OCI-LY1 (cell line): ENCODE measurements at regions not wholly inside any gene's neighbourhood (a gene's known extent, or its start where the extent isn't known, plus 50 kb on each side); places are given as distances from the start of the nearest gene placed in this dataset.

Experiments used
- EZH2 ChIP-seq: fragments of 200-600 bp; sonication (generic), shearing (Covaris generic); IDR thresholded peaks from 2 replicates; pipeline ENCODE4 v1.8.0; 2017; ENCODE audit warnings: borderline replicate concordance, mixed run types, mild to moderate bottlenecking, antibody characterized with exemption, low read length, moderate library complexity, mixed read lengths
- TF ChIP-seq, protein P1 (sequence below): fragments of 200-600 bp; sonication (generic), shearing (Covaris generic); IDR thresholded peaks from 2 replicates; pipeline ENCODE4 v1.5.1; 2017; ENCODE audit warnings: mild to moderate bottlenecking, antibody characterized with exemption, low read length, moderate library complexity, mixed read lengths

DNA sequence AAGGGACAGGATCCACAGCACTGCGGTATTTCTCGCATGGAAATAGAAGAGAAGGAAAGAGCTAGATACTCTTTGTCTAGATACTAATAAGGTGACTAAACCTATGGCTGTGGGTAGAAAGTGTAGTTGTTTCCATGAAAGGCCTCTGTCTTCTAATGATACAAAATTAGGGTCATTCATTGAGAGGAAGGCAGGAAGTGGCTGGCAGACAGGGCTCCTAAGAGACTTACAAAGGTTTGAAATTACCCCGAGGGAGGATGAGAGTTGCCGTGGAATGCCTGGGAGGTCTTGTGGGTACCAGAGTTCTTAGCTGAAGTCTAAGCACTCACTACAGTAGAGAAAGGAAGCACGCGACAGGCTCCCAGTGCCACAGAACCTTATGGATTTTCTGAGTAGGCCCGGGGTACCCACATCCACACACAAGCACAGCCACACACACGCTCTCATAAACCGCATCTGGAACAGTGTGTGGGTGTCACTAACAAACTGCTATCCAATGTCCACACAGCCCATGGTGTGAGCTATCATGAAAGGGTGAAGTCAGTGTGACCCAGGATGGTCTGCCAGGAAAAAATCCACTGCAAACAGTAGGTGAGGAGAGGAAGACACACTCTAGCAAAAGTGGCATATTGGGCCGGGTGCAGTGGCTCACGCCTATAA is 221.4 kb downstream of the FAM43A start:
- TF ChIP-seq, protein P1, sequence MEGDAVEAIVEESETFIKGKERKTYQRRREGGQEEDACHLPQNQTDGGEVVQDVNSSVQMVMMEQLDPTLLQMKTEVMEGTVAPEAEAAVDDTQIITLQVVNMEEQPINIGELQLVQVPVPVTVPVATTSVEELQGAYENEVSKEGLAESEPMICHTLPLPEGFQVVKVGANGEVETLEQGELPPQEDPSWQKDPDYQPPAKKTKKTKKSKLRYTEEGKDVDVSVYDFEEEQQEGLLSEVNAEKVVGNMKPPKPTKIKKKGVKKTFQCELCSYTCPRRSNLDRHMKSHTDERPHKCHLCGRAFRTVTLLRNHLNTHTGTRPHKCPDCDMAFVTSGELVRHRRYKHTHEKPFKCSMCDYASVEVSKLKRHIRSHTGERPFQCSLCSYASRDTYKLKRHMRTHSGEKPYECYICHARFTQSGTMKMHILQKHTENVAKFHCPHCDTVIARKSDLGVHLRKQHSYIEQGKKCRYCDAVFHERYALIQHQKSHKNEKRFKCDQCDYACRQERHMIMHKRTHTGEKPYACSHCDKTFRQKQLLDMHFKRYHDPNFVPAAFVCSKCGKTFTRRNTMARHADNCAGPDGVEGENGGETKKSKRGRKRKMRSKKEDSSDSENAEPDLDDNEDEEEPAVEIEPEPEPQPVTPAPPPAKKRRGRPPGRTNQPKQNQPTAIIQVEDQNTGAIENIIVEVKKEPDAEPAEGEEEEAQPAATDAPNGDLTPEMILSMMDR = no peak
- TF ChIP-seq EZH2 = no peak
